Activated CD8-positive, alpha-beta memory T cell treated with anti-CD3 and anti-CD28 coated beads, Interleukin-2, amount 50 U/mL, for 48 hours (primary cell): ENCODE measurements at regions not wholly inside any gene's neighbourhood (a gene's known extent, or its start where the extent isn't known, plus 50 kb on each side); places are given as distances from the start of the nearest gene placed in this dataset.

Source experiments
- DNase-seq: peaks from one replicate; pipeline ENCODE4 v3.0.0-alpha.2; 2020

DNA sequence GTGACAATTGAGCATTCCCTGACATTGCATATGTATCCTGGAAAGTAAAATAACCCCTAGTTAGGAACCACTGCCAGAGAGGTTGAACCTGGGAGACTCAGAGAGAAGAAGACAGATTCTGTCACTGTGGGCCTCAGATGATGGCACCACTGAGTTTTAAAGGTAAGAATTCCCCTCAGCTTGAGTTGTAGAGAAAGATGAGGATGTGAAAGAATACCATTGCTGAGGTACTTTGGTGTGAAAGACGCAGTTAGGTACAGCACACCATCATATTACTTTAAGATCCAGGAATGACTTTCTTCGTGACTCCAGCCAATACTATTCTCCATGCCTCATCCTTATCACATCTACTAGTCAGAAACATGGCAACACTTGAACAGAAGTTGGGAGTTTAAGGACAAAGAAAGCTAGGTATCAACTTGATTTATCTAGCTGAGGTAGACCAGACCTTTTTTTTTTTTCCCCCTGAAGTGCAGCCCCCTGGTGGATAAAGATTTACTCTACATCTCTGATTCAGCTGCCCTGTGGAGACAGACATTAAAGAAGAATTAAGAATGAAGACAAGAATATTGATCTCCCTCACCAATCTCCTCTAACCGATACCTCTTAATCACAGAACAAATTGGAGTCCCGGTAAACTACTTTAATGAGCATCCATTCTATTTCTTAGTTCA lies 630.5 kb upstream of the FANCL start:
- DNase-seq, result no peak

DNA sequence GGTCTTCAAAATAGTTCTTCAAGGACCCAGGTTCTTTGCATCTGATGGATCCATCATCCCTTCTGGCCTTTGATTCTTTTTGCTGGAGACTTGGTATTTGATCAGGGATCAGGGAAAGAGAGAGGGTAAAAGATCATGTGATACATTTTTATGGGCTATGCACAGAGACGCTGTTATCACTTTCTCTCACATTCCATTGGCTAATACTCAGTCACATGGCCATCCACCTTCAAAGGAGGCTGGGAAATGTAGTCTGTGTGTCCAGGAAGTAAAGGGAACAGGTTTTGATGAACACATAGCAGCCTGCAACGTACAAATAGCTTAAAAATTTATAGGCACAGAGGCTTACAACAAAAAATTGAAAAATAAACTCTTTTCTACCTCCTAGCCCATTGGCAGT lies 629.6 kb upstream of the FANCL start:
- no peak for DNase-seq

GRCh38 chr2:58866946-58867345 lies 625.8 kb upstream of the FANCL start:
- no peak for DNase-seq

- no peak for DNase-seq
Measured at GRCh38 chr2:58866527-58866926, 625.4 kb upstream of the FANCL start.

GRCh38 chr2:58866040-58866439 lies 624.9 kb upstream of the FANCL start:
- DNase-seq, result no peak

DNA sequence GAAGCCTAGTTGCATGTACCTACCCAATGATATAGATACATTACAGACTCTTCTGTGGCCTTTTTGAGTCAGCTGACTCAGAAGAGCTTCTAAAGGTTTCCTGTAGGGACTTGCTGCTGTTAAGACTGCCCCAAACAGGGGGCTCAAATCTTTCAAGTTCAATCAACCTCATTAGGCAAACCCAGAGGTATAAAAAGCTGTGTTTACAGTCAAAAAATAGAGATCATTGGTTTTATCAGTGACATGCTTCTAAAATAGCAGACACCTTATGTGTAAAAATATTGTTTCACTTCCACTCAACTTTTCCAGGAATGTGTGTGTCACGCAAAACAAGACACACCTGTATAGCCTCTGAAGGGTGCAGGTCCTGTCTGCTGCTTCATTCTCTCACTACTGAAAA lies 624.3 kb upstream of the FANCL start:
- no peak for DNase-seq

GRCh38 chr2:58862244-58862643 lies 621.1 kb upstream of the FANCL start:
- DNase-seq, result no peak

DNA sequence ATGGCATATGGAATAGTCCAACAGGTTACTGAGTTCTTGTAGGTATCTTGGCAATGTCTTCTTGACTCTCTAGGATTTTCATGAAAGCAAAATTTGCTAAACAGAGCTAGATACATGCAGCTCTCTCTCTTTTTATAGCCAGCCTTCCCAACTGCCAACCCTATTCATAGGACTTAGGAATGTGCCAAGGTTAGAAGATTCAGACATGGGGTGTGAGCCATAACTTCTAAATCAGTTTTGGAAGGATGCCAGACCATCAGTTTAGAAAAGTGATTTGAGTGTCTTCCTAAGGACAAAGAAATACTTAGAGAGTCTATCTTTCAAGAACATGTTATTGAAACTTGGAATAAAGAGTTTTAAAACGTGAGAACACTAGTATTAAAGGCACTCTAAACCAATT lies 619.5 kb upstream of the FANCL start:
- DNase-seq, result no peak

DNA sequence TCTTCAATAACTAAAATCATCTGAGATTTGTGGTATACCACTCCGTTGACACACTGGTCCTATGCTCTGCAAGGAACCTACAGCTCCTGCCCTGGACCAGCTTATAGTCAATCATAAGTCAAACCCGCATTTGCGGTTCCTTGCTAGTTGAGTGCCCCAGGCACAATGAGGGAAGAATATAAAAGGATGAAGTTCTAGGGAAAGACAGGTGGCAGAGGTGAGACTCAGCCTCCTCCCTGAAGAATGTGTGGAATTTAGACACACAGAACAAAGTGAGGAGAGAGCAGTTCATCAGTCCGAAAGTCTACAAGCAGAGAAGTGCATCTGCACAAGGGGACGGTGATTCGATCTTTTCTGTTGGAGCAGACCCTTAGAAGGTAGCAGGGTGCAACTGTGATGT lies 615.0 kb upstream of the FANCL start:
- DNase-seq, result no peak

- no peak for DNase-seq
Measured at GRCh38 chr2:58853420-58853819, 612.3 kb upstream of the FANCL start.

DNA sequence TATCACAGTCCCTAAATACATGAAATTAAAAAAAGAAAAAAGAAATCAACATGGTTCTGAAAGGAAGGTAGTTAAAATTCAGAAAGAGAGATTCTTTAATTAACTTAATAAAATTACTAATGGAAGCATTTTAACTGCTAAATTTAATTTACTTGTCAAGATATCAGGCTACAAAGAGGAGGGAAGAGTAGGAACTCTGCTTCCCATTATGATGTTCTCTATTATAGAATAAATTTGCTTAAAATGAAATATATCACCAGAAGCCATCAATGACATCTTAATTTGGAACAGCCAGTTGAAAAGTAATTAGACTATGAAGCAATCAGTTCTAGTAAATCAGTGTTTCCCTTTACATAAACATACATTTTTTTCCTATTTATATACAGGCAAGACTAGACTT lies 611.8 kb upstream of the FANCL start:
- DNase-seq, result no peak

GRCh38 chr2:58852243-58852642 lies 611.1 kb upstream of the FANCL start:
- no peak for DNase-seq

GRCh38 chr2:58851598-58851997 lies 610.5 kb upstream of the FANCL start:
- no peak for DNase-seq

DNA sequence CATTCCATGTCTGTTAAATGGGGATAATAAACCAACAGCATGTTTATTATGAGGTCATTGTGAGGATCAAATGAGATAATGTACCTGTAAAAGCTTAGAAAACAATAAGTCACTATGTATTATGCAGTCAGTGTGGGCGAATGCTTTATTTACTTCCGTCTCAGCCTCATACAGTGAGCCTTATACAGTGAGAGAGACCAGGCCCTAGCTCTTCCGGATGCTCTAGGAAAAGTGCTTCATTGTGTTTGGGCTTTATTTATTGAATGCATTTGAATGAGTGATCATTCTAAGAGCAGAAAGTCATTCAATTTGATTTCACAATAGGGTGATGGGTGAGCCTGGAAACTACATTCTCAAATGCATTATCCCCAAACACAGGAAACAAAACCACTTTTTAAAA lies 603.9 kb upstream of the FANCL start:
- DNase-seq, result no peak

GRCh38 chr2:58842501-58843155 lies 601.5 kb upstream of the FANCL start:
- DNase-seq, result no peak

GRCh38 chr2:58834404-58834803 lies 593.3 kb upstream of the FANCL start:
- DNase-seq, result no peak

DNA sequence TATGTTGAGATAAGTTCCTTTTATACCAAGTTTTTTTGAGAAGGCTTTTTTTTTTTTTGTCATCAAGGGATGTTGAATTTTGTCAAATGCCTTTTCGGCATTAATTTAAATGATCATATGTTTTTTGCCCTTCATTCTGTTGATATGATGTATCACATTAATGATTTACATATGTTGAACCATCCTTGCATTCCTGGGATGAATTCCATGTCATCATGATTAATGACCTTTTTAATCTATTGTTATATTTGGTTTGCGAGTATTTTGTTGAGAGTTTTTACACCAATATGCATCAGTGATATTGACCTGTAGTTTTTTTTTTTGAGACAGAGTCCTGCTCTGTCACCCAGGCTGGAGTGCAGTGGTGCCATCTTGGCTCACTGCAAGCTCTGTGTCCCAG lies 585.7 kb upstream of the FANCL start:
- no peak for DNase-seq

- DNase-seq, result no peak
Measured at GRCh38 chr2:58812771-58813344, 571.7 kb upstream of the FANCL start.

DNA sequence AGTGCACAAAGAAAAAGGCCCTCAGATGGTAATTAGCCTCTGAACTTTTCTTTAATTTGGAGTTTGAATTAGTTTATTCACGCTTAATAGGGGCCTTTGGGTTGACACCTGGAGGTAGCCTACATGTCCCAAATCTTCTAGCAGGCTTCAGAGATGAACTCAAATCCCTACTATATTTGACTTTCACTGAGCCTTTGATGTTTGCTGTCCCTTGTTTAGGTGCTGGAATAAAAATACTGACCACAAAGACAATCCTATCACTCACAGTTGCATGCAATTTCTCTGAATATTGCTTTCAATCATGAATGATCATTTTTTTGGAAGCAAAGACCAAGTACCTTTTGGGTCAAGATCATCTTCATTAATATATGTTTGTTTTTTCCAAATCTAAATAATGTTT lies 564.0 kb upstream of the FANCL start:
- DNase-seq, result no peak

DNA sequence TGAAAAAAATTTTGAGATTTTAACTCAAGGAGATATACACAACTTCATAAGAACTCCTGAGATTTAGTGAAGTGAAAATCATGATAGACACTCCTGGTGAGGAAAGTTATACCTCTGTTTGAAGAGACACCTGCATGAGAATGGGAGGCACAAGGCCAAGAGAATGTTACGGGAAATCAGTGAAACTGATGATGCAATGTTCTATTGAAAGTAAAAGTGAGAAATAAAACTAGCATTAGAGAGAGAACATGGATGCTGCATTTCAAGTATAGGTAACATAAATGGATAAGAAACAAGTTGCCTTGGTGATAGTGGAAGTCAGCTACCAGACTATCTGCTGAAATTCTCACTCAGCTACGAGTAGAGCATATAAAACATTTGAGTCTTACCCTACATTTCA lies 562.1 kb upstream of the FANCL start:
- DNase-seq, result no peak

DNA sequence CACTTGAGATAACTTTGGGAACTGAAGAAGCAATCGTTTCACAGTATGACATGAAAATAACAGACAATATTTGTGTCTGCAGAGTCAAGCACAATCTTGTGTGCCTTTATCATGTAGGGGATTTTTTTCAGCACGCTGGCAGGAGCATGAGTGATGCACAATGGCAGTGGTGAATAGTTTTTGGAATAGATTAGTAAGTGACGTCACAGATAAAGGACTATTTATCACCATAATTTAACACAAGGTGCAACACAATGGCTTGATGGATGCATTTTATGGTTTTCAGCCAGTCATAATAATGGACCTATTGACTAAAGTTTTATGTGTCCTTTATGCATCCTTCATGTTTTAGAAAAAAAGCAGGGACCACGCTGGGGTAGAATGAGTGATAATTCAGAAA lies 559.8 kb upstream of the FANCL start:
- DNase-seq, result no peak

DNA sequence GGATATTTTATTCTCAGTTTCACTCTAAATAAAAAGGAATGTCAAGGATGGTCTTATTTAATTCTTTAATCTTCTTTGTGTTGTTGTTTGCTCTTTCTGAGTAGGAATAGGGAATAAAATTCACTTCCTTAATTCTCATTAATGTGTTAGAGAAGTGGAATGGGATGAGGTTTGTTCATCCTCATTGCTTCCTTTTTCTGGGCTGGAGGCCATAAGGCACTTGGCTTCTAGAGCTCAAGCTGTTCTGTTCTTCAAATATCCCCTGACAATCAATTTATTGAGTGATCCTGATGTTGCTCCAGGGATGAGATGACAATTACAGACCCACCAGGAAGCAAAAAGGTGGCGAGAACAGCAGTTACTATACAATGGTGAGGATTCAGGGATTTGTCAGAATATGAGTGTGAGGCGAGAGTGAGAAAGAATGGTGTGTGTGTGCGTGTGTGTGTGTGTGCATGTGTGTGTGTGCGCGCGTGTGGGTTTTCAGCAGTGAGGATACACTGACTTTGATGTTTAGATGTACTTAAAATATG lies 557.6 kb upstream of the FANCL start:
- no peak for DNase-seq

DNA sequence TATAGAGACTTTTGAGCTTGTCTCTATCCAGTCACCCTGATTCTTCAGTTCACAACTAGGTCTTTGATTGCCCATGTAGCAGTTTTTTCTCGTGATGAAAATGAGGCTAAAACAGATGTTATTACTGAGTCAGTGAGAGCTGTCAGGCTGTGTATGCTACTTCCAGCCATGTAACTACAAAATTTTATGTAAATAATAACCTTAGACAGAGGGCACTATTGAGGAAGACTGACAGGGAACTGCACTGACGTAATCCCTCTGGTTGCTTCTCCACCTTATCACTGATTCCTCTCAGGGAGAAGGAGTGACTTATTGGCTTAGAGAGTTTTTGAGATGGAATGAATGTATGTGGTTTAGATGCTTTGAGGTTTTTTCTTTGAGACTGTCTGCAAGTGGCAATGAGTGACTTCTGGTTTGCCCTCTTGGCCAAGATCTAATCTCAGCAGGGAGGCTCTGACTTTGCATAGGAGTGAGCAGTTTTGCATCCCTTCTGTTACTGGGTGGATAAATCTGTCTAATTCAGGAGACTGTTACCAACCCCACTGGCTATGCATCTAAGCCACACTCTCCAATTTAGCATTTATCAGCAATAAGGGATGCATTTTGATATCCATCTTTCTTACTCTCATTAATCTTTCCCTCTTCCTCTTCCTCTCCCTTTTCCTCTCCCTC lies 555.2 kb upstream of the FANCL start:
- no peak for DNase-seq

DNA sequence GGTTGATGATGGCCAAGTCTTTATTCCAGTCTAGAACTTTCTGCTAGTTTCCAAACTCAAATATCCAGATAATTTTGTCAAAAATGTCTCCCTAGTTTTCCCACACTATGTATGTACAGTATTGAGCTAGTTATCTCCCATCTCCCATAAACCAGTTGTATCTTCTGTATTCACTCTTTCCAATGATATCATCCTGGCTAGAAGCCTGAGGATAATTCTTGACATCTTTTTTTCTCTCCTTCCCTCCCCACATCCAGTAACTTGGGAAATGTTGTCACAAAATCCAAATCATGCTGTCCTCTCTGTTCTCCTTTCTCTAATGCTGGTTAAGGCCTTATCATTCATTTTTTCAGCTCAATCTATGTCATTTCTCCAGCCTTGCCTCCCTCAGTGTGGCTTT lies 553.8 kb upstream of the FANCL start:
- no peak for DNase-seq
